ENCODE measurements at regions not wholly inside any gene's neighbourhood (a gene's known extent, or its start where the extent isn't known, plus 50 kb on each side); places are given as distances from the start of the nearest gene placed in this dataset.
"Not testable (repeated sequence)": the region's sequence is repeated elsewhere in the genome, so short reads cannot be mapped to it uniquely, and the experiment has no call there.

GRCh38 chr10:34951263-34951887, 136.3 kb upstream of the PARD3 start:
- not testable (repeated sequence) for TF ChIP-seq RNF2 (conservative IDR thresholded peaks at IDR 0.05; ENCODE audit: low read depth); ELK4 (CRISPR knock-in tag; IDR thresholded peaks at IDR 0.05; ENCODE audit: borderline replicate concordance); ZSCAN21 (CRISPR knock-in tag; IDR thresholded peaks at IDR 0.05; ENCODE audit: borderline replicate concordance); SMC3 (IDR thresholded peaks at IDR 0.05; ENCODE audit: low read length); SP140L (CRISPR knock-in tag; IDR thresholded peaks at IDR 0.05; ENCODE audit: borderline replicate concordance)
